Vagina (tissue), 2 donors: ENCODE measurements at regions not wholly inside any gene's neighbourhood (a gene's known extent, or its start where the extent isn't known, plus 50 kb on each side); places are given as distances from the start of the nearest gene placed in this dataset.

Experiments
- CTCF ChIP-seq, 3 experiments: fragments of 450-650 bp in 2 of 3; fragments of 200-600 bp in 1 of 3; sonication (generic) in 1 of 3; IDR thresholded peaks; one replicate each; pipeline ENCODE4 v1.5.1; 2017 to 2019; ENCODE audit warnings: antibody characterized with exemption in 3 of 3, mild to moderate bottlenecking in 2 of 3, moderate library complexity in 2 of 3
- POLR2A ChIP-seq, 2 donors: fragments of 450-650 bp; IDR thresholded peaks; one replicate each; pipeline ENCODE4 v1.6.1; 2017; ENCODE audit warnings: antibody characterized with exemption in 2 of 2, mild to moderate bottlenecking in 2 of 2, moderate library complexity in 2 of 2

- TF ChIP-seq CTCF (IDR thresholded peaks at IDR 0.05) (no peak), POLR2A (IDR thresholded peaks at IDR 0.05) (no peak)
Measured at GRCh38 chr18:37944700-37945270, 379.2 kb upstream of the CELF4 start.
